GM12875 (cell line): ENCODE measurements at regions not wholly inside any gene's neighbourhood (a gene's known extent, or its start where the extent isn't known, plus 50 kb on each side); places are given as distances from the start of the nearest gene placed in this dataset.

Source experiments
- H3K4me3 ChIP-seq: one replicate; pipeline ENCODE4 v1.5.1; 2011; ENCODE audit warnings: low read depth, low read length, control low read depth
- CTCF ChIP-seq: IDR thresholded peaks from 2 replicates; pipeline ENCODE4 v1.5.1; 2011; ENCODE audit warnings: low read depth, mild to moderate bottlenecking, control low read depth, inconsistent platforms, low read length, moderate library complexity, borderline replicate concordance; ENCODE audit not compliant: insufficient read depth

- H3K4me3 ChIP-seq = no peak overlapping the region
- TF ChIP-seq CTCF = no peak
Observed at GRCh38 chrX:131923614-131924250, 99.4 kb upstream of the STK26 start.

- no peak overlapping the region for H3K4me3 ChIP-seq
- no peak for TF ChIP-seq CTCF
Observed at GRCh38 chrX:131938749-131939148, 84.4 kb upstream of the STK26 start.

DNA sequence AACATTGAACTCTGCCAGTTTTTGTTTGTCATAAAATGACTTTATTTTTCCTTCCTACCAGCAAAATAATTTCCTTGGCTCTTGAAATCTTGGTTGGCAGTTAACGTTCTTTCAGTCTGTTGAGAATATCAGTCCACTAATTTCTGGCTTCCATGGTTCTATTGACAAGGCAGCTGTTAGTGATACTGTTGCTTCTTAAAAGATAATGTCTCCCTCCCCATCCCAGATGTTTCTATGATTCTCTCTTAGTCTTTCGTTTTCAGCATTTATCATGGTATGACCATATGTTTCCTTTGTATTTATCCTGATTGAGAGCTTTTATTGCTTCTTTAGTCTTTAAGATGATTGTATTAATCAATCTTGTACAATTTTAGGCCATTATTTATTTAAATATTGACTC is 81.1 kb upstream of the STK26 start:
- TF ChIP-seq CTCF = no peak
- no peak overlapping the region for H3K4me3 ChIP-seq

DNA sequence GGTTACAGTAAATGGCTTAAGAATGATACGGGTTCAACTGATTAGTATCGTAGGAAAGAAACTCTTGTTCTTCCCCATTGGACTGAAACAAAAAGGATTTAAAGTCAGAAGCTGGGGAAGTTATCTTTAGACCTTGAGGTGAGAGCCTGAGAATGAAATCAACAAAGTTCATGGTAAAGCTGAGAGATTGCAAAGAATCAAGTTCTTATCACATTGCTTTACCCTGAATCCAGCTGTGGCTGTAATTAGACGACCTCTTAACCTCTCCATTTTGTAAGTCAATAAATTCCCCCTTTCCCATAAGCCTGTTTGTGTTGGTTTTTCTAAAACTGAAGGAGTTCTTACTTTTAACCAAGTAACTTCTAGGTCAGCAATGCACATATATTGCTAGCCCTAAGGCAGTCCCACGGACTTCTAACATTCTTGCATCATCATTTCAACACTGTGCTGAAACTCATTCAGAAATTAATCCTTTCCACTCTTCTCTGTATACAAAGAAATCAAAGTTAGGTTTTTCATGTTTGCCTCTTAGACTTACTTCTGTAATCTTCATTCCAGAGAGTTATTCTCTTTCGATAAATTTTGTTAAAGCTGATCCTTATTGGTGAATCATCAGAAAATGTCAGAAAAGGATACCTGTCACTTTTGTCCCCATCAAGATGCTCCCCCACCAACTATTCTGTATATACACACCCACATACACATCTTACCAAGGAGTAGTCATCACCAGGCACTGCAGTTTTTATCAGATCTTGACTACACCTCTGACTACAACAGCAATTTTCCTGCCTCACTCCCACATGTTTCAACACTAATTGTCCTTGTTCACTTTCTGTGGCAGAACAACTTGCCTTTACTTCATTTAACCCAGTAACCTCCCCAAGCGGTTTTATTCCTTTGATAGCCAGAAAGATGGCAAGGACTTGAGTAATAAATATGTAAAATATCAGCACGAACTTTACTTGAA is 77.9 kb upstream of the STK26 start:
- H3K4me3 ChIP-seq = no peak overlapping the region
- TF ChIP-seq CTCF = no peak

DNA sequence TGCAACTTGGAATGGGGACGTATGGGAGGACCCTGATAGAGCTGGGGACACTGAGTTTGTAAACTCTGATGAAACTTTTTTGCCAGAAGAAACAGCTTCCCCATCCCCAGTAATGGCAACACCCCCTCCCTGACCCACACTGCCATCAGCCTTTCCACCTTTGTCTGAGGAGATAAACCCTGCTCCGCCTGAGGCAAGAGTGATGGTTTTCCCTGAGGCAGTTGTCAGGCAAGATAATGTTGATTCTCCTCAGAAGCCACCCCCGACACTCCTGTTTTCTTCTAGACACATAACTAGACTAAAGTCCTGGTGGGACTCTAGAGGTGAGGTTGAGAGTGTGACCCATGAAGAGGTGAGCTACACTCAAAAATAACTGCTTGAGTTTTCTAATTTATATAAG is 71.9 kb upstream of the STK26 start:
- H3K4me3 ChIP-seq = no peak overlapping the region
- TF ChIP-seq CTCF = no peak

GRCh38 chrX:131955099-131955777 is 67.9 kb upstream of the STK26 start:
- no peak for TF ChIP-seq CTCF
- H3K4me3 ChIP-seq = no peak overlapping the region
